Dendritic cell treated with granulocyte-macrophage colony-stimulating factor and Interleukin-4, amounts not matched to agents 40 ng/mL and 50 ng/mL, for 4 days (primary cell): ENCODE measurements at regions not wholly inside any gene's neighbourhood (a gene's known extent, or its start where the extent isn't known, plus 50 kb on each side); places are given as distances from the start of the nearest gene placed in this dataset.

ENCODE experiments used
- H3K27ac Mint-ChIP-seq: one replicate; pipeline ENCODE4 v1.8.0; 2022; ENCODE audit warnings: mild to moderate bottlenecking, mixed read lengths
- H3K27me3 Mint-ChIP-seq: one replicate; pipeline ENCODE4 v1.8.0; 2022; ENCODE audit warnings: mild to moderate bottlenecking, mixed read lengths
- H3K36me3 Mint-ChIP-seq: one replicate; pipeline ENCODE4 v1.8.0; 2022; ENCODE audit warnings: low read depth, mixed read lengths
- H3K4me1 Mint-ChIP-seq: one replicate; pipeline ENCODE4 v1.8.0; 2022; ENCODE audit warnings: low read depth, mixed read lengths
- H3K4me3 Mint-ChIP-seq: one replicate; pipeline ENCODE4 v1.8.0; 2022; ENCODE audit warnings: mild to moderate bottlenecking, moderate library complexity, mixed read lengths
- H3K9me3 Mint-ChIP-seq: one replicate; pipeline ENCODE4 v1.8.0; 2022; ENCODE audit warnings: mixed read lengths
- intact Hi-C: fragments of 100-400 bp; cut with micrococcal nuclease; formaldehyde crosslinking; loops from one replicate; pipeline ENCODE4 v1.15.0; 2022

DNA sequence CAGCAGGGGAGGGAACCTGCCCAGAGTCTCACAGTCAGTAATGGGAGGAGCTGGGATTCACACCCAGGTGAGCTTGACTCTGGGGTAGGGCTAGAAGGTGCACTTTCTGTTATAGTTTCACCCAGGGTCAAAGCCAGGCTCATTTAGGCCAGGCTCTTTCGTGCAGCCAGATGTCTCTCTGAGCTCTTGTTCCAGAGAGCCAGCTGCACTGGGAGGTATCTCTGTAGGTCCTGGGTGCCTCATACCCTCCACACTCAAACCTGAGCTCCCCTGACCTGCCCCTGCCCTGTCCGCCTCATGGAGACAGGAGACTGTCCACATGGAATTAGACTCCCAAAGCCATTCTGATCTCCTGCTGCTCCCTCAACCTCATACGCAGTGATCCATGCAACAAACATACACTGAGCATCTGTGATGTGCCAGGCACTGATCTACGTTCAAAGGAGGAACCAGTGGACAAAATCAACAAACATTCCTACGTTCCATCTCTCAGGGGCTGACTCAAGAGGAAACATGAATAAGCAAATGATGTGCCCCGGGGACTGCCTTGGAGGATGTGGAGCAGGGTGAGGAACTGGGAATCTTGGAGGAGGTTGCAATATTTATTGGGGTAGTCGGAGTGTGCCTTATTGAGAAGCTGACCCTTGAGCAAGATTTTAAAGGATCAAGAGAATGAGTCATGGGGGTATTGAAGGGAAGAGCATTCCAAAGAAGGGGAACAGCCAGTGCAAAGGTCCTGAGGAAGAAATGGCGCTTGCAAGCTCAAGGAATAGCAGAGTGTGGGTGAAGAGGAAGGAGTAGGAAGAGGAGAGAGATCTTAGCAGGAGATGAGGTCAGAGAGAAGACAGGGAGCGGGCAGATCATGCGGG lies 71.3 kb upstream of the TOX2 start:
- intact Hi-C loops: no loop called here
- Mint-ChIP-seq H3K27ac (no peak overlapping the region), H3K9me3 (no peaks in the 10 kb centered on the region), H3K4me1 (peaks cover 7% of the 10 kb centered on the region), H3K4me3 (no peak overlapping the region), H3K27me3 (peaks cover 42% of the 10 kb centered on the region), H3K36me3 (no peaks in the 10 kb centered on the region)

DNA sequence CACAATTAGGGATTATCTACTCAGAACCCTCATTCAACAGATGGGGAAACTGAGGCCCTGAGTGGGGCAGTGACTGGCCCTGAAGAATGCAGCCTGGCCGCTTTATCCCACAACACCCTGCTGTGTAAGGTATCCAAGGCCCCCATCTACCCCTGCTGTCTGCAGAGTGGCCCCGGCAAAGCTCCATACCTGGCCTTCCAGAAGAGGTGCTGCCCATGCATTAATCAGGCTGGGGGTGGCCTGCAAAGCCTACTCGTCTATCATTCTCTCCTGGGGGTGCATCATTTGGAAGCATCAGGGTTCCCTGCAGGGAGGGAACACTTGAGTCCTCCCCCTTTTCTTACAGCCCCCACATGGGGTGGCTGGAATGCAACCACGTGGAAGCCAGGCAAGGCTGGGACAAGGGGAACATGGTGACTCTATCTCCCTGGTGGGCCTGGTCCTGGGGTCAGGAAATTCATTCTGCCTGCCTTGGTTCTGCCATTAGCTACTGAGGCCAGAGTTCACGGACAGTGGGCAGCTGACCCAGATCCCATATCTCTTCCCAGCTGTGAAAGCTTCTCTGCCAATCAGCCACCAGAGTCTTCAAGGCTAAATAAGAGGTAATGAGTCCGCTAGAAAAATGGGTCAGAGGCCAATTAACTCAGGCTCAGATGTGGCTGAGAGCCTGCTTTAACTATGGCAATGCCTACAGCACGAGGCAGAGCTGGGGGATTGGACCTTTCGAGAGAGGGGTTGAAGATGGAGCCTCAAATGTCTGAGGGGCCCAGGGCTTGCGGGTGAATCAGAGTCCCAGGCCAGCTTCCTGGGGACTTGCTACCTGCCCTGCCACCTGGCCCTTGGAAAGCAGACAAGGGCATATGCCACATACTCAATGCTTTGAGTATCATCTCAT lies 72.3 kb upstream of the TOX2 start:
- H3K4me1 Mint-ChIP-seq: peaks cover 7% of the 10 kb centered on the region
- H3K4me3 Mint-ChIP-seq: no peak overlapping the region
- no peak overlapping the region for H3K27ac Mint-ChIP-seq
- H3K27me3 Mint-ChIP-seq: peaks cover 50% of the 10 kb centered on the region
- H3K36me3 Mint-ChIP-seq: no peaks in the 10 kb centered on the region
- intact Hi-C loops: no loop called here
- H3K9me3 Mint-ChIP-seq: no peaks in the 10 kb centered on the region

DNA sequence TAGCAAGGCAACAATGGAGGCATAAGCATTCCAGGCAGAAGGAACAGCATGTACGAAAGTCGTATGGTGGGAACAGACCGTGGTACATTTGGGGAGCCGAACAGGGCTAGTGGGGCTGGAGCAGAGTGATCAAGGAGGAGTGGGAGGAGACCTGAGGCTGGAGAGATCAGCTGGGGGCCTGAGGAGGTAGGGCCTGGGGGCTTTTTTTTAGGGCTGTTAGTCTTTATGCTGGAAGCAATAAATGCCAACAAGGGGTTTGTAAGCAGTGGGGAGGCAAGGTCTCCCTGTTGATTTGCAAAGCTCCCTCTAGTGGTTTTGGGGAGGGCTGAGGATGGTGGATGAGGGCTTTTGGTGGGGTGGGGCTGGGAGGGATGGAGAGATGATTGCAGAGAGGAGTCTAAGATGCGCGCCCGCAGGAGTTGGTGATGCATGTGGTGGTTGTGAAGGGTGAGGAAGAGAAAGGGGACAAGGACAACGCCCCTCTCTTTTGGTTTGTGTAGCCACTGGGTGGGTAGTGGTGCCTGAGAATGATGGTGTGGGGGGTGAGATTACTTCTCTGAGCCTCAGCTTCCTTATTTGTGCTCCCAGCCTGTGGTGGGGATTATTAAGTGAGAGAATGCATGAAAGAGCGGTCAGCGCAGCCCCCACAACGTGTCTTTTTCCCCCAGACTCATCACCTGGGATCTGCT lies 74.1 kb upstream of the TOX2 start:
- peaks cover 44% of the 10 kb centered on the region for H3K27me3 Mint-ChIP-seq
- H3K4me1 Mint-ChIP-seq: peaks cover 7% of the 10 kb centered on the region
- no peak overlapping the region for H3K27ac Mint-ChIP-seq
- H3K4me3 Mint-ChIP-seq: no peak overlapping the region
- H3K9me3 Mint-ChIP-seq: no peaks in the 10 kb centered on the region
- H3K36me3 Mint-ChIP-seq: no peaks in the 10 kb centered on the region
- intact Hi-C loops: no loop called here

DNA sequence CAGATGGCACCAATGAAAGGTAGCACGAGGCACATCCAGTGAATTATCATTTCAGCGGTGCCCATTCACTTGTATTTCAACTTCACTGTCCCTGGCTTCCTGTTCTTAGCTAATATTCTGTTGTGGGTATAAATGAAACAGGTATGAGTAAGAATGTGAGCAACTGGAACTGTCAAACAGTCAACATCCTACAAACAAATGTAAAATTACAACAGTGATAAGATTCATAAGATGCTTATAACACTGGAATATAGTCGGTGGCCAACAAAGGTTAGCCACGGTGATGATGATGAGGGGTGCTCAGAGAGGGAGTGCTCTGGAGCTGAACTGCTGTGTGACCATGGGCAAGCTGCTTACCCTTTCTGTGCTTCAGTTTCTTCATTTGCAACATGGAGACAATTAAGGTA lies 74.9 kb upstream of the TOX2 start:
- Mint-ChIP-seq H3K36me3 (no peaks in the 10 kb centered on the region), H3K4me3 (no peak overlapping the region), H3K27me3 (peaks cover 39% of the 10 kb centered on the region), H3K9me3 (no peaks in the 10 kb centered on the region), H3K4me1 (peaks cover 7% of the 10 kb centered on the region), H3K27ac (no peak overlapping the region)
- intact Hi-C loops: no loop called here

DNA sequence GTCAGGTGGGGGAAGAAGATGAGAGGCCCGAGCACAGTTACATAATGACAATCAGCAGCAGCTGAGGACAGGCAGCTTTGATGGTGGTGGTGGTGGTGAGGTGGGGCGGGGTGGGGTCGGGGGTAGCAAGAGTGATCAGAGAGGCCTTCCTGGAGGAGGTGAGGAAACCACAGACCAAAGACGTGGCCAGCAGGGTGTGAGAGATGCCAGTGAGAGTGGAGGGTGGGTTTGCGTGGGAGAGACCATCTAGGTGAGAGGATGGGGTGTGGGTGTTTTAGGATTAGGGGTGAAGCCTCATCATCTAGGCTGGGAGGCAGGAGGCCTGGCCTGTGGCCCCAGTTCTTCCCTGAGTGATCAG lies 76.0 kb upstream of the TOX2 start:
- intact Hi-C loops: no loop called here
- no peak overlapping the region for H3K4me3 Mint-ChIP-seq
- no peaks in the 10 kb centered on the region for H3K36me3 Mint-ChIP-seq
- H3K4me1 Mint-ChIP-seq: peaks cover 4% of the 10 kb centered on the region
- H3K9me3 Mint-ChIP-seq: no peaks in the 10 kb centered on the region
- peaks cover 34% of the 10 kb centered on the region for H3K27me3 Mint-ChIP-seq
- H3K27ac Mint-ChIP-seq: no peak overlapping the region

DNA sequence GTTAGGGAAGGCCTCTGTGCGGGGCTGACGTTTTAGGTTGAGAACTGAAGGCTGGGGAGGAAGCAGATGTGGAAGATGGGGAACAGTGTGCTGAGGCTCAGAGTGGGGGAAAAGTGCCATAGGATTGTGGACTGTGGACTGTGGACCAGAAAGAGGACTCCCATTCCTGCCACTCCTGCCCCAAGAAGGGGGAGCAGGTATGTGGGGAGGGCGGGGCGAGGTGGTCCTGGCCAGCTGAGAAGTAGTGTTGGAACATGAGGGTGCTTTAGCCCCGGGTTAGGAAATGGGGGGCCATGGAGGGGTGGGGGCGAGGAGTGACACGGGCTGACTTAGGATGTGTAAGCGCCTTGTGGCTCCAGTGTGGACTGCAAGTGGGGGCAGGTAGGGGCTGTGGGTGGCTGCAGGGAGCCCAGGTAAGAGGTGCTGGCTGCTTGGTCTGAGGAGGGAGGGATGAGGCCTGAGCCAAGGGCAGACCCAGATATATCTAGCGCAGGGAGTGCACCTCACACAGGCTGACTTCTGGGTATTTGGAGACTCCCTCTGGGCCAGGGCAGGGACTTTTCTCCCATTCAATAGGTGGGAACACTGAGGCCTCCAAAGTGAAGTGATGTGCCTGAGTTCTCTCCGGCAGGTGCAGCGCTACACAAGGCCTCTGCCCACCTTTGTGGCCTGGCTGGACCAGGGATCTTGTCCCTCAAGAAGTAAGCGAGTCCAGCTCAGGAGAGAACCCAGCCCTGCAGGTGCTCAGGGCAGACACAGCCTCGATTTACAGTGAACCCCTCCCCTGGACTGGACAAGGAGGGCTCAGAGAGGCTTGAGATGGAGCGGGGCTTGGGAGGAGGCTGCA lies 76.6 kb upstream of the TOX2 start:
- H3K9me3 Mint-ChIP-seq: no peaks in the 10 kb centered on the region
- intact Hi-C loops: no loop called here
- H3K27ac Mint-ChIP-seq: no peak overlapping the region
- H3K27me3 Mint-ChIP-seq: peaks cover 30% of the 10 kb centered on the region
- no peaks in the 10 kb centered on the region for H3K36me3 Mint-ChIP-seq
- no peak overlapping the region for H3K4me3 Mint-ChIP-seq
- H3K4me1 Mint-ChIP-seq: no peaks in the 10 kb centered on the region

DNA sequence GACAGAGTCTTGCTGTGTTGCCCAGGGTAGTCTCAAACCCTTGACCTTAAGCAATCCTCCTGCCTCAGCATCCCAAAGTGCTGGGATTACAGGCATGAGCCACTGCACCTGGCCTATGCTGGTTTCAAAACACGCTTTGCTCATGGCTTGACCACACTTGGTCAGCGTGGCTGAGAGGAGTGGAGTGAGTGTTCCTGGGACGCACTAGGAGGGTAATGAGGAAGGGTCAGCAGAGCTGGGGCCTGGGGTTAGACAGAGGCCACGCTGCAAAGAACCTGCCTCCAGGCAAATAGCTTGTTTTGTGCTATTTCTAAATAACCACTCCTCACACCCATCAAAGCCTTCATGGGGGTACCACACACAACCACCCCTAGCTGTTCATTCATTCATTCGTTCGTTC lies 77.9 kb upstream of the TOX2 start:
- Mint-ChIP-seq H3K9me3 (no peaks in the 10 kb centered on the region), H3K27me3 (peaks cover 35% of the 10 kb centered on the region), H3K4me3 (no peak overlapping the region), H3K27ac (no peak overlapping the region), H3K4me1 (no peaks in the 10 kb centered on the region), H3K36me3 (no peaks in the 10 kb centered on the region)
- intact Hi-C loops: no loop called here

DNA sequence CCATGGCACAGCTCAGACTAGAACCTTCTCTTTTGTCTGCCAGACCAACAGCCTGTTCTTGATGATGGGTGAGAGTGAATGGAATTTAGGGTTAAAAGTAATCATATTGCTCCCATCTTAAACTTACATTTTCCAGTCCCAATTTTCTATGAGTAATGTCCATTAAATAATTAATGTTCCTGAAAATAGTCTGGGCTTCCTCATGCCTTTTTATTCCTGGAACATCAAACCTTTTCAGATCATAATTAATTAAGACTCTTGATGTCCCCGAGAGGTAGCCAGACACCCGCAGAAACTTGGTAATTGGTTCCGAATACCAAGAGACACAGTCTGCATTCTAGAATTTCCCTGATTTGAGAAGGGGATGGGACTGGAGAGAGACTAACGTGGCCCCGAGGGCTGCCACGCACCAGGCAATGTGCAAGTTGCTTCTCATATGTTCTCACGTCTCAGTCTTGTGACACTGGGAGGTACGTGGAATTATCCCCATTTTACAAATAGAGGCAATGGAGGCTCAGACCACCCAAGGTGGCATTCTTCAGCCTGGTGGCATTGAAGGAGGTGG lies 78.6 kb upstream of the TOX2 start:
- peaks cover 29% of the 10 kb centered on the region for H3K27me3 Mint-ChIP-seq
- intact Hi-C loops: no loop called here
- H3K9me3 Mint-ChIP-seq: no peaks in the 10 kb centered on the region
- no peaks in the 10 kb centered on the region for H3K4me1 Mint-ChIP-seq
- no peaks in the 10 kb centered on the region for H3K36me3 Mint-ChIP-seq
- H3K4me3 Mint-ChIP-seq: no peak overlapping the region
- no peak overlapping the region for H3K27ac Mint-ChIP-seq

DNA sequence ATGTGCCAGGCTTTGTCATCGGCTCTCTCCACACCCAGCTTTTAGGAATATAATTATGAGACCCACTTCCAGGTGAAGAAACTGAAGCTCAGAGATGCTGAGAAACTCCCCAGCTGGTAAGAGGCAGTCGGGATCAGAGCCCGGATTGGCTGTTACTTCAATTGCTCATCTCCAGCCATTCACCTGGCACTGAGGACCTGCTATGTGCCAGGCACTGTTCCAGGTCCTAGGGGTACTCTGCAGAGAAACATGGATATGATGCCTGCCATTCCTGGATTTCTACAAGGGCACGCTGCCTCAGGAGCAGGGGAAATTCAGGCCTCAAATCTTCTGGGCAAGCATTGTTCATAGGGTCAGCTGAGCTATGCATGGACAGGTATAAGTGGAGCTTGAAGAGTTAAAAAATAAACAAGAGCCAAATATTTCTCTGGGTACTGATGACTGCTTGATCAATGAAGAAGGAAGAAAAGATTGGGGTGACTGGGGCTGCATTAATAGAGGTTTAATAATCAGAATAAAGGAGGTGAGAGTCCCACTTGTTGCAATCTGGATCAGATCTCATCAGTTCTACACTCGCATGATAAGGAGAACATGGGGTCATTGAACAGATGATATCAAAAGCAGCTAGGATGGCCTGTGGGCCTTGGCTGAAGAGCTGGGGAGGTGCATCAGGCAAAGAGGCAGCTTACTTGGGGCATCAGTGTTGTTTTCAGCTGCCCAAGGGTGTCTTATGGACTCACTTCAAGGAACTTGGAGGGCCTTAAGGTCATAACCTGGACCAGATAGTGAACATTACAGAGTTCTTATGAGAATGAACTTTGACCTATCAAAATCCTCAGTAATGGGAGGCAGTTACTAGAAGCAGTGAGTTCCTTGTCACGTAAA lies 80.9 kb upstream of the TOX2 start:
- Mint-ChIP-seq H3K27ac (no peak overlapping the region), H3K27me3 (peaks cover 28% of the 10 kb centered on the region), H3K36me3 (no peaks in the 10 kb centered on the region), H3K4me1 (no peaks in the 10 kb centered on the region), H3K9me3 (no peaks in the 10 kb centered on the region), H3K4me3 (no peak overlapping the region)
- intact Hi-C loops: no loop called here

DNA sequence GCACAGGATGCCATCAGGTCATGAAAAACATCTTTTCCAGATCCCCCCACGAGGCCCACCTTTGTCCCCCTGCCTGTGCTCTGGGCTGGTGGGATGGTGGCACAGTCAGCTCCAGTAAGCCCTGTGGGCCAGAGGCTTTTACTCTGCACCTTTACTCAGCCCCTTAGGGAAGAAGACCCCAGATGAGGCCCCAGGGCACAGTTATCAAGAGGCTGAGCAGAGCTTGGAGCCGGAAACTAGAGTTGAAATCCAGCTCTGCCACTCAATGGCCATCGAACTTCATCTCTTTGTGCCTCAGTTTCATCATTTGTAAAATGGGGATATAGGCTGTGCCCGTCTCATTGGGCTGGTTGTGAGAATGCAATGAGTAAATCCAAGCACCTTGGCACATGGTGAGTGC lies 81.7 kb upstream of the TOX2 start:
- H3K27ac Mint-ChIP-seq: no peak overlapping the region
- intact Hi-C loops: no loop called here
- no peaks in the 10 kb centered on the region for H3K36me3 Mint-ChIP-seq
- H3K27me3 Mint-ChIP-seq: peaks cover 25% of the 10 kb centered on the region
- H3K4me3 Mint-ChIP-seq: no peak overlapping the region
- no peaks in the 10 kb centered on the region for H3K4me1 Mint-ChIP-seq
- H3K9me3 Mint-ChIP-seq: no peaks in the 10 kb centered on the region

DNA sequence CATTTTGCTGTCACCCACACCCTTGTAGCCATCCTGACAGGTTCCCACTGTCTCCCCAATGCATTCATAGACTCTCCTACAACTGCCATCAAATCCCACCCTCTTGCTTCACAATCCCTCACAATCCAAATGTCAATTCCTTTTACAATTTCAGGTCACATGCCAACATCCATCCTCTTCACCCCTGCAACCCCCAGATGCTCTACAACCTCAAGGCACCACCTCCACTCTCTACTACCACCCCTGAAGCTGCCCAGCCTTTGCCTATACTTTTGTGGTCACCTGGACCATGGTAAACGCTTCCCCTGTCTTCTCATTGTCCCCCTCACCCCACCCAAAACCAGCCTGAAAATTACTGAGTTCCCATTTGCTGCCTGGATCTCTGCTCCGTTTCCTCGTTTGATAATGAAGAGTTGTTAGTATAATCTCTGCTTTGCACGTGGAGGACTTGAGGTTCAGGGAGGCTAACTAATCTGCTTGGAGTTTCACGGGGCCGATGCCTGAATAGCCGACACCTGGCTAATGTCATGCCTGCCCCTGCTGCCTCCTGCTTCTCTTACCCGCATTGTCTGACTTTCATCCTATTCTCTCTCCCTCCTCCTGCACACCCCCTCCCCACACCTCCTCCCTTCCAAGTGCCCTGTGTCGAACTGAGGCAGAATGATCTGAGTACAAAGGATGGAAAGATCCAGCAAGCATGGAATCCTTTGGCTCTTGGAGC lies 82.4 kb upstream of the TOX2 start:
- no peaks in the 10 kb centered on the region for H3K36me3 Mint-ChIP-seq
- peaks cover 23% of the 10 kb centered on the region for H3K27me3 Mint-ChIP-seq
- H3K27ac Mint-ChIP-seq: no peak overlapping the region
- intact Hi-C loops: no loop called here
- no peaks in the 10 kb centered on the region for H3K9me3 Mint-ChIP-seq
- H3K4me3 Mint-ChIP-seq: no peak overlapping the region
- no peaks in the 10 kb centered on the region for H3K4me1 Mint-ChIP-seq

DNA sequence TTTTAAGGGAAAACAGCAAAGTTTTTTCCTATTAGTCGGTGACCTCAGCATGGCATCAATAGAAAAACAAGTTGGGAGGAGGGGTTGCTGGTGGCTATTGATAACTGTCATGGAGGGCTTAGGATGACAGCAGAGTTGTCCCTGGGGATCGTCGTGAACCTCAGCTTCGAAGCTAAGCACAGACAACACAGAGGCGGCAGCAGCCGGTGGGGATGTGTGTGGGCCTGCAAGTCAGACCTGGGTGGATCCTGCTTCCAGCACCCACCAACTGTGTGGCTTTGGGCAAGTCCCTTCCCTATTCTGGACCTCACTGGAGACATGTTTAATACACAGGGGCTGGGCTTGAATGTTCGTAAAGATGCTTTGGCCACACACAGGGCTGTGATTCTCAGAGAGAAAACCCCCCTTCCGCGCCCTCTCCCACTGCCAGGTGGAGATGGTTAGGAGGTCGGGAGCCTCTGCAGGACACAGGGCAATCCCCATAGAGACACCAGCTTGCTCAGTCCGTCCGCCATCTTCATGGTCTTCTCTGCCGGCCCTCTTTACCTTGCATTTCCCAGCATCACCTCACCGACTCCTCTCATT lies 83.1 kb upstream of the TOX2 start:
- H3K4me3 Mint-ChIP-seq: no peak overlapping the region
- intact Hi-C loops: no loop called here
- H3K36me3 Mint-ChIP-seq: no peaks in the 10 kb centered on the region
- H3K9me3 Mint-ChIP-seq: no peaks in the 10 kb centered on the region
- H3K4me1 Mint-ChIP-seq: no peaks in the 10 kb centered on the region
- peaks cover 23% of the 10 kb centered on the region for H3K27me3 Mint-ChIP-seq
- no peak overlapping the region for H3K27ac Mint-ChIP-seq
